ENCODE measurements at regions not wholly inside any gene's neighbourhood (a gene's known extent, or its start where the extent isn't known, plus 50 kb on each side); places are given as distances from the start of the nearest gene placed in this dataset.

GRCh38 chr6:158911746-158912480 is 88.1 kb downstream of the RSPH3 start:
- Histone ChIP-seq H3K4me3 (ENCODE audit: low read depth, low read length) (no peak overlapping the region), H3K27ac (no peak overlapping the region), H3K27me3 (replicated peaks) (no peaks in the 10 kb centered on the region), H3K36me3 (replicated peaks) (no peaks in the 10 kb centered on the region)
- in situ Hi-C loops (cut with HindIII; ENCODE audit: low pct_ligation_motif_present, low sequenced_read_pairs): no loop called here
- TF ChIP-seq, protein P1, sequence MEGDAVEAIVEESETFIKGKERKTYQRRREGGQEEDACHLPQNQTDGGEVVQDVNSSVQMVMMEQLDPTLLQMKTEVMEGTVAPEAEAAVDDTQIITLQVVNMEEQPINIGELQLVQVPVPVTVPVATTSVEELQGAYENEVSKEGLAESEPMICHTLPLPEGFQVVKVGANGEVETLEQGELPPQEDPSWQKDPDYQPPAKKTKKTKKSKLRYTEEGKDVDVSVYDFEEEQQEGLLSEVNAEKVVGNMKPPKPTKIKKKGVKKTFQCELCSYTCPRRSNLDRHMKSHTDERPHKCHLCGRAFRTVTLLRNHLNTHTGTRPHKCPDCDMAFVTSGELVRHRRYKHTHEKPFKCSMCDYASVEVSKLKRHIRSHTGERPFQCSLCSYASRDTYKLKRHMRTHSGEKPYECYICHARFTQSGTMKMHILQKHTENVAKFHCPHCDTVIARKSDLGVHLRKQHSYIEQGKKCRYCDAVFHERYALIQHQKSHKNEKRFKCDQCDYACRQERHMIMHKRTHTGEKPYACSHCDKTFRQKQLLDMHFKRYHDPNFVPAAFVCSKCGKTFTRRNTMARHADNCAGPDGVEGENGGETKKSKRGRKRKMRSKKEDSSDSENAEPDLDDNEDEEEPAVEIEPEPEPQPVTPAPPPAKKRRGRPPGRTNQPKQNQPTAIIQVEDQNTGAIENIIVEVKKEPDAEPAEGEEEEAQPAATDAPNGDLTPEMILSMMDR (IDR thresholded peaks at IDR 0.05; ENCODE audit: low read depth, low read length, missing control alignments): no peak
- no peak for DNase-seq

DNA sequence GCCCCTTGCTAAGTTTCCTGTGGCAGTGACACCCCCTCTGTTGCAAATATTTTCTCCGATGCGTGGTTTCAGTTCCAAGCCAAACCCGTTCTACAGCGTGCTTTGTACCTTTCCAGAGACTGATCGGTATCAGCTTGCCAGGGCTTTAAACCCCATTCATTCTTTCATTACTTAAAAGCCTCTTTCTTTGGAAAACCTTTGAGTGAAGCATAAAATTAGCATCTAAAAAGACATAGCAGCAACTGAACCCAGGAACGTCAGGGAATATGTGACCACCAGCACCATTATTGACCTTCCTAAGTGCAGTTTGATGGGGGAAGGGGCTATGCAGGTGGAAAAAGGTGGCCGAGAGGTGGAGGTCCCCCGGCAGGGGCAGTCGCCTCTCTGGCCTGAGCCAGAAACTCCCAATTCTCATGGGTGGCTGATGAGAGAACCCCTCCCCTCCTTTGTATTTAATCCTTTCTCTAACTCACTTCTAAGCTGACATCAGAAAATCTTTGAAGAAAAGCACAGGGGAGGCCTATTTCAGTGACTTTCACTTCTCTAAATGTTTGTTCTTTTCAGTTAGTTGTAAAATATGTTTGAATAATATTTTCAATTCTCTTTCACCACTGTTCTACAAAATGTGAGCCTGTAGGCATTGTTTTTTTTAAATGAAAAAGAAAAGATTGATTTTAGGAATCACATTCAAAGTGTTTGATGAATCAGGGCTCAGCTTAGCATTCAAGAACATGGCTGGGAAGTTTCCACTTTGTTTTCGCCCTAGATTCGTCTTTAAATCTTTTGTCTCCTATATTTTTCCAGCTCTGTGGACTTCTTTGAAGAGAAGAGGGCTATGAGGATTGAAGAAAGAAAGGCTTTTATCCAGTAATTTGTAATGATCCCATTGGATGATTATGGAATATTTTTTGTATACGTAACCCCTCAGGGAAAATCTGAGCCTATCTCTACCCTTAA is 89.2 kb downstream of the RSPH3 start:
- DNase-seq: no peak
- Histone ChIP-seq H3K27ac (no peak overlapping the region), H3K4me3 (ENCODE audit: low read depth, low read length) (no peak overlapping the region), H3K27me3 (replicated peaks) (no peaks in the 10 kb centered on the region), H3K36me3 (replicated peaks) (no peaks in the 10 kb centered on the region)
- TF ChIP-seq, protein P1 (IDR thresholded peaks at IDR 0.05; ENCODE audit: low read depth, low read length, missing control alignments): no peak
- in situ Hi-C loops (cut with HindIII; ENCODE audit: low pct_ligation_motif_present, low sequenced_read_pairs): no loop called here

- no peak for DNase-seq
- H3K27ac ChIP-seq: no peak overlapping the region
These were observed 90.1 kb downstream of the RSPH3 start for GRCh38 chr6:158909938-158910337.

GRCh38 chr6:158908606-158909005 is 89.4 kb upstream of the EZR start:
- no peak overlapping the region for H3K27ac ChIP-seq
- H3K36me3 ChIP-seq (replicated peaks): no peaks in the 10 kb centered on the region
- H3K27me3 ChIP-seq (replicated peaks): no peaks in the 10 kb centered on the region
- in situ Hi-C loops (cut with HindIII; ENCODE audit: low pct_ligation_motif_present, low sequenced_read_pairs): no loop called here
- no peak overlapping the region for H3K4me3 ChIP-seq (ENCODE audit: low read depth, low read length)
- TF ChIP-seq, protein P1 (IDR thresholded peaks at IDR 0.05; ENCODE audit: low read depth, low read length, missing control alignments): no peak
- DNase-seq: no peak

More at GRCh38 chr6:158909938-158910337, 90.1 kb downstream of the RSPH3 start:
- no peak overlapping the region for H3K4me3 ChIP-seq (ENCODE audit: low read depth, low read length)
- TF ChIP-seq, protein P1 (IDR thresholded peaks at IDR 0.05; ENCODE audit: low read depth, low read length, missing control alignments): no peak
- in situ Hi-C loops (cut with HindIII; ENCODE audit: low pct_ligation_motif_present, low sequenced_read_pairs): no loop called here
- no peaks in the 10 kb centered on the region for H3K27me3 ChIP-seq (replicated peaks)
- H3K36me3 ChIP-seq (replicated peaks): no peaks in the 10 kb centered on the region

- in situ Hi-C loops (cut with HindIII; ENCODE audit: low pct_ligation_motif_present, low sequenced_read_pairs): no loop called here
- Histone ChIP-seq H3K36me3 (replicated peaks) (no peaks in the 10 kb centered on the region), H3K4me3 (ENCODE audit: low read depth, low read length) (no peak overlapping the region), H3K27me3 (replicated peaks) (no peaks in the 10 kb centered on the region), H3K27ac (no peak overlapping the region)
- no peak for DNase-seq
- TF ChIP-seq, protein P1 (IDR thresholded peaks at IDR 0.05; ENCODE audit: low read depth, low read length, missing control alignments): no peak
These were observed 88.8 kb upstream of the EZR start for GRCh38 chr6:158907931-158908330.

All from brain microvascular endothelial cell (primary cell).